ENCODE measurements at regions not wholly inside any gene's neighbourhood (a gene's known extent, or its start where the extent isn't known, plus 50 kb on each side); places are given as distances from the start of the nearest gene placed in this dataset.
"Not testable (repeated sequence)": the region's sequence is repeated elsewhere in the genome, so short reads cannot be mapped to it uniquely, and the experiment has no call there.

DNA sequence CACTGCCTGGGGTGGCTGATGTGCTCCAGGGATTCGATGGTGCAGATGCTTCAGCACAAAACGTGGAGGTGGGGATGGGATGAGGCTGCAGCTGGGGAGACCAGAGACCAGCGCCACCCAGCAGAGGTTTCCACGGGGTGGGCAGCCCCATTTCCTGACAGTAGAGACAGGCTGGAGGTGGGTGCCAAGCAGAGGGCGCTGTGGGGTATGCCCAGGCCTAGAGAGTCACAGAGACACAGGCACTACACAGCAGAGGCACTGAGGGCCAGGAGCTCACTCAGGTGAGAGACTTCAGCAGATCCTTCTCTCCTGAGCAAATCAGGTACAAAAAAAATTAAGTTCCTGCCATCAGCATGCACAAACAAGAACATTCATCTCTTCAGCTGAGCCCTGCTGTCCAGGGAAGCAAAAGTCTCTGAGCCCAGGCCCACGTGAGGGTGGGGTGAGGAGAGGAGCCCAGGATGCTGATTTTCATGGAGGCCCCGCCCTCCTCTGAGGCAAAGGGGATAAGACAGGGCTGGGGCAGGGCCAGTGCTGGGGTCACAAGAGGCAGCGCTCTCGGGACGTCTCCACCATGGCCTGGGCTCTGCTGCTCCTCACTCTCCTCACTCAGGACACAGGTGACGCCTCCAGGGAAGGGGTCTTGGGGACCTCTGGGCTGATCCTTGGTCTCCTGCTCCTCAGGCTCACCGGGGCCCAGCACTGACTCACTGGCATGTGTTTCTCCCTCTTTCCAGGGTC is 53.1 kb downstream of the GGTLC2 start:
- DNase-seq: no peak

DNA sequence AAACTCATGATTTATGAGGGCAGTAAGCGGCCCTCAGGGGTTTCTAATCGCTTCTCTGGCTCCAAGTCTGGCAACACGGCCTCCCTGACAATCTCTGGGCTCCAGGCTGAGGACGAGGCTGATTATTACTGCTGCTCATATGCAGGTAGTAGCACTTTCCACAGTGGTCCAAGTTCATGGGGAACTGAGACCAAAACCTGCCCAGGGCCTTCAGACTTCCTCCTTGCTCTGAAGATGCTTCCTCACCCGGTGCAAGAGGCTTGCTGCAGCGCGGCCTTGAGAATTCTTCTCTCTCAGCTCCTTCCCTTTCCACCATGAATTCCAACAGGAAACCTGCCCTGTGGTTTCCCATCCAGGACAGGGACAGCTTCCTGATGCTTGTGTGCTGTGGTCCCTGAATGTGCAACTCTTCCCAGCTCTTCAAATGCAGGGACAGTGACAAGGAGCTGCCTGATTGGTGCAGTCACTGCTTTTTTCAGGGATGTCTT is 53.9 kb downstream of the GGTLC2 start:
- no peak for DNase-seq

DNA sequence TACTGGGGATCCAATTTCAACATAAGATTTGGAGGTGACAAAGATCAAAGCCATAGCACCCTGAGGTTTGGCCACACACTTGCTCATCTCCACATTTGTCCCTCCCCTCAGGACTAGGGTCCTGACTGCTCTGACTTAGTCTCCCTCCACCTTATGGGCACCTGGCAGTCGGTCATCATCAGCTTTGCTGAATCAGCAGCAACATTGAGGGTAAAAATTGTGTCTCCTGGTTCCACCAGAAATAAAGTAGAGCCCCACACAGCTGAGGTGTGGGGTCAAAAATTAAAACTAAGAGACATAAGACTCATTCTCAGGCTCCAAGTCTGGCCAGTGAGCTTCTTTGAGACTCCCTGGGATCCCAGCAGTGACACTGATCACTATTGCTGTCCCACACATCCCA is 56.2 kb downstream of the GGTLC2 start:
- no peak for DNase-seq

DNA sequence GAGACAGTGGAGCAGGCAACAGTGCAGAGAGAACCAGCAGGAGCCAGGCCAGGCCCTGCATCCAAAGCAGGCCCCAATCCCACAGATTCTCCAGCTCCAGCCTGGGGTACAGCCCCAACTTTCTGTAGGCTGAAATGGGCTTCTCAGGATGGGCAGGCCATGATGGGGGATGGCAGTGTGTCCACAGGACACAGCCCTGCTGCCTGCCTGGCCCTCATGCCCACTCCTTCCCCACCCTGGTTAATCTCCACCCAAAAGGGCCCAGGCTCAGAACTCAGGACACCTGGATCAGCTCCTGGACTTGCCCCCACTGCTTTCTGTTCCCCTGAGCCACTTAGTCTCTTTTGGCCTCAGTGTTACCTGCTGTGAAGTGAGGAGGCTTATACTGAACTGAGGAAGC is 57.1 kb downstream of the GGTLC2 start:
- DNase-seq: not testable (repeated sequence)

DNA sequence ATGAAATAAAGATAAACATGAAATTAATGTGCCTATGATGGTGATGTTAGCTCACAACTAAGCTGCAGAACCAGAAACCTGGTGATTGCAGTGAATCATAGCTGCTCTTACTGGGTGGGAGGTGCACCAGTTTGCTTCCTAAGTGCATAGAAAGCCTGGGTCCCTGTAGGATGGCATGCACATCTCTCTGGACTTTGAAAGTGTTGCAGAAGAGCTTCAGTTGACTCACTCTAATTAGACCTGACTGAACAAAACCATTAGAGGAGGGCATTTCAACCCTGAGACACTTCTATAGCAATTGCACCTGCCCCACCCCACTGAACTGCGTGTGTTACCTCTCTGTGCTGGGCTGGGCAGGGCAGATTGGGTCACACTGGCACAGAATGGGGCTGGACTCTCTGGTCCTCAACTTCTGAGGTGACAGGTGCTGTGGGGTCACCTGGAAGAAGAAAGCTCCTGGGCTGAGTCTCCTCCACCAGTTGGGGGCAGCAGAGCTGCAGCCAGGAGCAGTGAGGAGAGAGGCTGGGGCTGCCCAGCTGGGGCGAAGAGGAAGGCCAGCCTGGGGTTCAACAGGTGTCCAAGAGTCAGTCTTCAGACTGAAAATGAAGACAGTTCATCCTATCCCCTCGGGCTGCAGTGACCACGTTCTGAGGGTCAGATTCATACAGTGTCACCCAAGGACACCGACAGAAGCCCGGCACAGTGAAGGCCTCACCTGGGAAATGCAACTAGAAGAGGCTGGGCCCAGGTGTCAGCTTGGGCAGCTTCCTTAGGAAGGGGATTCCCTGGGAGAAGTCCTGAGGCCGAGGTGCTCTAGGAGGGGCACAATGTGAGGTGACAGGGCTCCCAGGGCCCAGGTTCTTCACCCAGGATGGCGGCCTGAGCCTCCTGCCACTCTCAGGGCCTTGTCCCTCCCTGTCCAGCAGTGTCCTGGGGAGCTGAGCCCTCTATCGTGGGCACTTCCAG is 58.1 kb downstream of the GGTLC2 start:
- DNase-seq: peak; percentile 2

DNA sequence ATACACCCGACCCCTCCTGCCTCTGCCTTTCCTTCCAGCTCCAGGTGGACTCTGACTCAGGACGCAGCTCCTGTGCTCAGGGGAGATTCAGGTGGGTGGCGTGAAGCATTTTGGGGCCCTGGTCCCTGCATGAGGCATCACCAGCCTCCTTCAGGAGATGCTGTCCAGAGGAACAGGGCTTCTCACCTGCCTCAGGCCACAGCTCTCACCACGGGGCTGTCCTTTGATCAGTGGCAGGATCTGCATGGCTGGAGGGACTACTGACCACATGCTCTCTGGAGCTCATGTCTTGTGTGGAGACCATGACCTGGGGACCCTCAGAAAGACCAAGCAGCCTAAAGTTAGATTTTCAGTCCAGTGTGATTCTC is 58.8 kb downstream of the GGTLC2 start:
- DNase-seq: no peak

DNA sequence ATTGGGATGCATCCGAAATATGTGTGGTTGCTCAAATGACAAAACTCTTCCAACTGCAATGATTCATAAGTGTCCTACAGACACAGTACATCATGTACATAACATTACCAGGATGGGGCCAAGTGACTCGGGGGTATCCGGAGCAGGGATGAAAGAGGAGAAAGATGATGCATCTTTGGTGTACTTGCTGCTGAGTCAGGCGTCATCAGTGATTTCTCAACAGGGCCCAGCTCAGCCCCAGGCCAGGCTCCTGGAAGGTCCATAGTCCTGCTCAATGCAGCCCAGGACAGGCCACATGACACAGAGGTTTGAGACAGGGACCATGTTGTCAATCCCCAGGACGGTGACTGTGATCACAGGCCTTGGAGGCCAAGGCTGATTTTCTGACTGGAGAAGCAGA is 59.3 kb downstream of the GGTLC2 start:
- DNase-seq: peak; percentile 96

DNA sequence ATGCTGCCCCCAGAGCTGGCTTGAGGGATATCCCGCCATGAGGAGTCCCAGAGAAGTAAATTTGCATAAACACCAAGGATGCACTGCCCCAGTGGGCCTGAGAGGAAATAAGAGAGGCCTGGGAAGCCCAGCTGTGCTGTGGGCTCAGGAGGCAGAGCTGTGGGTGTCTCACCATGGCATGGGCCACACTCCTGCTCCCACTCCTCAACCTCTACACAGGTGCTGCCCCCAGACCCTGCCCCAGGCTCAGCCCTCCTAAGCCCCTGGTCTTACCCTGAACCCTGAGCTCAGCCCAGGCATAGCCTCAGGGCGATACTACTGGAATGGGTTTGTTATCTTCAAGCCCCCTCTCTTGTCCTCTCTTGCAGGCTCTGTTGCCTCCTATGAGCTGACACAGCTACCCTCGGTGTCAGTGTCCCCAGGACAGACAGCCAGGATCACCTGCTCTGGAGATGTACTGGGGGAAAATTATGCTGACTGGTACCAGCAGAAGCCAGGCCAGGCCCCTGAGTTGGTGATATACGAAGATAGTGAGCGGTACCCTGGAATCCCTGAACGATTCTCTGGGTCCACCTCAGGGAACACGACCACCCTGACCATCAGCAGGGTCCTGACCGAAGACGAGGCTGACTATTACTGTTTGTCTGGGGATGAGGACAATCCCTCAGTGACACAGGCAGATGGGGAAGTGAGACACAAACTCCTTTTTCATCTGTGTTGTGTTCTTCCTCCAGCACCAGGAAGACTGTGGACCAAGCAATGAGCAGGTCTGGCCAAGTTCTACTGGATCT is 59.9 kb downstream of the GGTLC2 start:
- no peak for DNase-seq

DNA sequence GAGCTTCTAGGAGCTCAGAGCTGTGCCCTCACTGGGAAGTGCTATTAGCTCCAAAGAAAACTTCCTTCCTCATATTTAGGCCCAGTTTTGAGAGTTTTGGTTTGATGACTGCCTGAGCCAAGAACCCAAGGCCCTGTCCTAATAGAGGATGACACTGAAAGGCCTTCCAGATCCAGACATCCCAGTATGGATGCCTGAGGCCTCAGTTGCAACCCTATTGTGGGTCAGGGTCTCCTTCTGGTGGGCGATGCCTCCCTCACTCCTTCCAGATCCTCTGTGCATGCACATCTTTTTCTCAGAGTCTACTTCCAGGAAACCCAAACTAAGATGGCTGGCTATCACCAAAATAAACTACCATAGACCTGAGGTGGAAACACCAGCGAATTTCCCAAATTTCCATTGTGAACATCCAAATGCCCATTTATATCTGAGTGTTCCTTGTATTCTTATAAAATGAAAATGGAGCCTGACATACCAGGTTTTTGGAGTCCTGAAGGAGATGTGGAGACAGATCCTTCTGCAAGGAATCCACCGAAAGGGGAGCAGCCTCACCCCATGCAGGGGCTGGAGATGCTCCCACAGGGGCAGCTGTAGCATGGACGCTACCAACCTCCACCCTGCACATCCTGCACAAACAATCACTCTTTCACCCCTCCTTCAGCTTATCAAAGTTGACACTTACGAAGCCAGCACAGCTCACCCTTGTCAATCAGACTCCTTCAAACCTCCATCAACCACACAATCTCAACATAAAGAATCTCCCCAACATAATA is 61.1 kb downstream of the GGTLC2 start:
- DNase-seq: no peak

DNA sequence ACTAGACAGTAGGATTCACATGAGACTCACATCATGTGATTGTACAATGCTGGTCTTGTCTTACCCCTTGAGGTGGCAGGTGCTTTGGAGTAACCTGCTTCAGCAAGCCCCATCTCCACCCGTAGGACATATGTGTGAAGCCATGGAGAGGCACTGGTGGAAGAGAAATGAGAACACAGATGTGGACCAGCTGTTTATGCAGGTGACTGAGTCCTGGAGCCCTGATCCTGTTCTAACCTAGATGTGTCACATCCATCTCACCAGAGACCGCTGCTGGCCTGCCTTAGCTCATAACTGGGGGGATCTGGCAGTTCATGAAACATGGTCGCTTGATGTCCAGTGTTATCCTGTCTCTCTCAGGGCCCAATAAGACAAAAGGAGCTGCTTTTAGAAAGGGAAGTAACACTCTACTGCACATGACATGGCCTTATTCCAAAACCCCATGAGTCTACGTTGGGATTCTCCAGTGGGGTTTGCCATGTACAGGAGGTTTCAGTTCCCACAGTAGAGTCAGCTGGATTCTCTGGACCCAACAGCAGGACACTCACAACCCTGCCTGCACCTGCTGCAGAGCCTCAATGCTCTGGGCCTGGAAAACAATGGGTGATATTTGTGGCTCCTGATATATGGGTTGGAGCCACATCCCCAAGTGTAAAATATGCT is 62.0 kb downstream of the GGTLC2 start:
- no peak for DNase-seq

DNA sequence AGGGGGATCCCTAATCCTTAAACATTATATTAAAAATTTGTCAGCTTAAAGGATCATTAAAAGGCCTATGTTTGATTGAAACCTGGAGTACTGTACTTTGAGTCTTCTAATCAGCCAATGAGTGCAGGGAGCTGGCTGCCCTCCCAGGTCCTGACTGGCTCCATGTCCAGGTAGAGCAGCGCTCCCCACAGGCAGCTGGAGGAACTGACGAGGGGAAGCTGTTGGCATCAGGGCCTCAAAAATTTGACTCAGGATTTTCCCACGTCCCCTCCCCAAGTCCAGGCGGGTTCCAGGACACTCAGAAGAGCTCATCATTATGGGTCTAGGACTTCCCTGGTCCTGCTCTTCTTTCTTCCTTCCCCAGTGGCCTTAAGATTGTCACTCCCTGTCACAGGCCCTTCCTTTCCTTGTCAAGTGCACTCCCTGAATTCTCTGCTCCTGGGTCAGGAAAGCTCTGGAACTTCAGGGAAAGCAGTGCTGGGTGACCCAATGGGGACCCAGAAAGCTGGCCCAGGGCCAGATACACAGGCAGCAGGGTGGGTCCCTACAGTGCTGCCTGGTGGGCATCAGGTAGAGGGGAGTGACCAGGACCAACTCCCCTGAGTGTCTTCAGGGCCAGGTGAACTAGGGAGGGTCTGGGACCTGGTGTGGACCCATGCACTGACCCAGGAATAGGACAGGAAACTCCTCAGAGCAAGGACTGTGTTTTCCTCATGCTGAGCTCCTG is 65.5 kb downstream of the GGTLC2 start:
- DNase-seq: no peak

DNA sequence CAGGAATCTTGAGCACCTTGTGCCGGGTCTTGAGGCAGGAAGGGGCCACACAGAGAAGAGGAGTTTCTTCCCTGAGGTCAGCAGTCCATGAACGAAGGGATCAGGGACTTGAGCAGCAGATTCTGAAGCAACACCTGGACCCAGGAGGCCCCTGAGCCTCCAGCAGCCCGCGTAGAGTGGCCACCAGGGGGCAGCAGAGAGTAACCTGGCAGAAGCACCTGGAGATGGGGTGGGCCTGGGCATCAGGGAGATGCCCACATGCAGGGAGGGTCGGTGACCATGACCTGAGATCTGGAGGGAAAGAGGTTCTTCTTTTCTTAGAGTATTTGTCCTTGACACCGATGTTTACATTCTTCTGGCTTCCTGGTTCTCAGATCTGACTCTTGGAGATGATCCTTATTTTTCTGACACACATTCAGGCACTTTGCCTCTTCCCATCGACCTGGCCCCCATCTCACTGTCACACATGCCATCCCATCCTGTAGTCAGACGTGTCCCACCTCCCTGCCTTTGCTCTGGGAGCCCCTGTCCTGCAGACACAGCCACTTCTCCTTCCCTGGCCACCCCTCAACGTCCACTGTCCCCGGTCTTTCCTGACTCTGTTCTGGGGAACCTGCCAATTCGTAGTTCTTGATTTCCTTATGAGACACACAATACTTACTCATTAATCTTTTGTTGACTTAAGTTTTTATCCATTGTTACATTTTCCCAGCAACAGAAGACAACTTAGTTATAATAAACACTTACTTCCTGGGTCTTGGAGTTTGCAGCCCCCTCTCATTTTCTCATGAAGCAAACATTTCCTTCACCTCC is 66.5 kb downstream of the GGTLC2 start:
- DNase-seq: peak; percentile 31

DNA sequence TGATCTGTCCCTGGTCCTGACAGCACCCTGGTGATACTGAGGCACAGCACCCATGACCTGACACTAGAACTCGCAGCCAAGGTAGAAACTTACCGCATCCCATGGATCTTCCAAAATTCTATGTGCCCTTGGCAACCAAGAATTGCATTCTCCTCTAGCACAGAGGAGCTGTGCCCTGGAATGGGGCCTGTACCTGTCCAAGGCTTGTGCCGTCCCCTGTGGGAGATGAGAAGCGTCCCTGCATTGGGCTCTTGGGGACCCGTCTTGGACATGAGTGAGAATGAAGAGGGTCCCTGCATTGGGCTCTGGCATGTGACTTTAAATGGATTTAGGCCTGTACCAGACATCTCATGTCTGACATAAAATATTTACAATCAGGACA is 67.1 kb downstream of the GGTLC2 start:
- no peak for DNase-seq

DNA sequence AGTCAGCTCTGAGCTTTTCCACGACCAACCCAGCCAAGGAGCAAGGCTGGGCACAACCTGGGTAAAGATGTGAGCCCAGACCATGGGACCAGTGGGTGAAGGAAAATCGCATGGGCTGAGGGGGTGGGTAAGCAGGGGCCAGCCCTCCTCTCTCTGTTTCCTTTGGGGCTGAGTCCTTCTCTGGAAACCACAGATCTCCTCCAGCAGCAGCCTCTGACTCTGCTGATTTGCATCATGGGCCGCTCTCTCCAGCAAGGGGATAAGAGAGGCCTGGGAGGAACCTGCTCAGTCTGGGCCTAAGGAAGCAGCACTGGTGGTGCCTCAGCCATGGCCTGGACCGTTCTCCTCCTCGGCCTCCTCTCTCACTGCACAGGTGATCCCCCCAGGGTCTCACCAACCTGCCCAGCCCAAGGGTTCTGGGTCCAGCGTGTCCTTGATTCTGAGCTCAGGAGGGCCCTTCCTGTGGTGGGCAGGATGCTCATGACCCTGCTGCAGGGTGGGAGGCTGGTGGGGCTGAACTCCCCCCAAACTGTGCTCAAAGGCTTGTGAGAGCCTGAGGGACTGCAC is 67.8 kb downstream of the GGTLC2 start:
- DNase-seq: no peak

DNA sequence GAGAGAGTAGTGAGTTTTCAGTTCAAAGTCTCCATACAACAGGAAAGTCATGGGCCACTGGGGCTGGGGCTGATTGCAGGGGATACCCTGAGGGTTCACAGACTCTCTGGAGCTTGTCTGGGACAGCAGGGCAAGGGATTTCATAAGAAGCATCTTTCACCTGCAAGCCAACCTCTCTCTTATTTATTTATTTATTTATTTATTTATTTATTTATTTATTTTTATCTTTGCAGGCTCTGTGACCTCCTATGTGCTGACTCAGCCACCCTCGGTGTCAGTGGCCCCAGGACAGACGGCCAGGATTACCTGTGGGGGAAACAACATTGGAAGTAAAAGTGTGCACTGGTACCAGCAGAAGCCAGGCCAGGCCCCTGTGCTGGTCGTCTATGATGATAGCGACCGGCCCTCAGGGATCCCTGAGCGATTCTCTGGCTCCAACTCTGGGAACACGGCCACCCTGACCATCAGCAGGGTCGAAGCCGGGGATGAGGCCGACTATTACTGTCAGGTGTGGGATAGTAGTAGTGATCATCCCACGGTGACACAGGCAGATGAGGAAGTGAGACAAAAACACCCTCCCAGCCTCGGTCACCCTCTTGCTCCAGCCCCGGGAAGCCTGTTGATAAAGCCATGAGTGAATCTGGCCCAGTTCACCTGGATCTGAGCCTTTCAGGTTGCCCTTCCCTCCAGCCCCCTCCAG is 68.4 kb downstream of the GGTLC2 start:
- no peak for DNase-seq

DNA sequence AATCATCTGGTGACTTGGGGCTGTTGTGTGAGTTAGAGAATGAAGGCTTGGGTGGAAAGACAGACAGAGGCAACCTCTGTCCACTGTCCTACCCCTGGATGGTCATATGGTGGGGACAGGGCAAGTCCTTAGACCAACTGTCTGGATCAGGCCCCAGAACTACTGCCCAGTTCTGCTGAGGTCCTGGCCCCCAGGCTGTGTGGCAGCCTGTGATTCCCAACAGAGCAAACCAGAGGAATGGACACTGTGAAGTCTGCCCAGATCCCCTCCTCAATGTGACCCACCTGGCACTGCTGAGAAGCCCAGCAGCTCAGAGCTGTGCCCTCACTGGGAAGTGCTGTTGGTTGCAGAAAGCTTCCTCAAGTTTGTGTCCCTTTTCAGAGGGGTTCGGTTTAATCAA is 69.0 kb downstream of the GGTLC2 start:
- no peak for DNase-seq

DNA sequence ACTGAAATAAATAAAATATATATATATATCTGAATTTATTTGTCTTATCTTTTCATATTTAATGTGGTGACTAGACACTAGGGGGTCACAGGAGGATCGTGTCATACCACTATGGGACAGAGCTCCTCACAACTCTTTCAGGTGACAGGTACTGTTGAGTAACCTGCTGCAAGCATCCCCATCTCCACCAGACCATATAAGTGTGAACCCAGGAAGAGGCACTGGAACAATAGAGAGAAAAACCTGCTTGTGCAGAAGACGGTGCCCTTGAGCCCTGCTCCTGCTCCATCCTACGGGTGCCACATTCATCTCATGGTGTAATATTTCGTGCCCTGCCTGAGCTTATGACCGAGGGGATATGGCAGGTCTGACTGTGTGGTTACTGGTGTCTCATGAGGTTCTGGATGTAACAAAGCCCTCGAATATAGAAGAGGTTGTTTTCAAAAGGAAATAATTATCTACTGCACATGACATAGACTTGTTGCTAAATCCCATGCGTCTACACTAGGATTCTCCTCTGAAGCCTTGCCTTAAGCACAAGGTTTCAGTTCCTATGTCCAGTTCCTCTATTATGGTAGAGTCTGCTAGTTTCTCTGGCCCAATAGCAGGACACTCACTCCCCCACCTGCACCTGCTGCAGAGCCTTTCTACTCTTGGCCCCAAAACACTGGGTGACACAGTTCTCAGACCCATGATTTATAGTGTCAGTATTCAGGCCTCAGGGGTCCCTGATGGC is 70.4 kb downstream of the GGTLC2 start:
- no peak for DNase-seq

DNA sequence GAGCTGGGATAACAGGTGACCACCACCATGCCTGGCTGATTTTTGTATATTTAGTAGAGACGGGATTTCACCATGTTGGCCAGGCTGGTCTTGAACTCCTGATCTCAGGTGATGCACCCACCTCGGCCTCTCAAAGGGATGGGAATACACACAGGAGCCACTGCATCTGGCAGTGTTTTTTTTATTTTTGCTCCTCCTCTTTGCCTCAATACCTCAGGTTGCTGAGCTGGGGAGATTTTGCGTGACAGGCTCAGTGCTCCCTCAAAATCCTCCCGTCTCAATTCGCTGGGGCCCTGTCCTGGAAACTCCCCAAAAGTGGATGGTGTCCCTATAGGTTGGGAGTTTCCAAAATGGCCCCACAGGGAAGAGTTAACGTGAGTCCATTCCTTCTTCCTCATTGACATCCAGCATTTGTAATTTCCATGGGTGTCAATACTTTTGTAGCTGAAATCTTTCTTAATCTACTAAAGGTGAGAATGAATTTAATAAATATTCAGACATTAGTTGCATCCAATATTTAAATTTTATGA is 71.8 kb downstream of the GGTLC2 start:
- DNase-seq: no peak

Measured in HCEC 1CT (cell line).